ENCODE measurements at regions not wholly inside any gene's neighbourhood (a gene's known extent, or its start where the extent isn't known, plus 50 kb on each side); places are given as distances from the start of the nearest gene placed in this dataset.

DNA sequence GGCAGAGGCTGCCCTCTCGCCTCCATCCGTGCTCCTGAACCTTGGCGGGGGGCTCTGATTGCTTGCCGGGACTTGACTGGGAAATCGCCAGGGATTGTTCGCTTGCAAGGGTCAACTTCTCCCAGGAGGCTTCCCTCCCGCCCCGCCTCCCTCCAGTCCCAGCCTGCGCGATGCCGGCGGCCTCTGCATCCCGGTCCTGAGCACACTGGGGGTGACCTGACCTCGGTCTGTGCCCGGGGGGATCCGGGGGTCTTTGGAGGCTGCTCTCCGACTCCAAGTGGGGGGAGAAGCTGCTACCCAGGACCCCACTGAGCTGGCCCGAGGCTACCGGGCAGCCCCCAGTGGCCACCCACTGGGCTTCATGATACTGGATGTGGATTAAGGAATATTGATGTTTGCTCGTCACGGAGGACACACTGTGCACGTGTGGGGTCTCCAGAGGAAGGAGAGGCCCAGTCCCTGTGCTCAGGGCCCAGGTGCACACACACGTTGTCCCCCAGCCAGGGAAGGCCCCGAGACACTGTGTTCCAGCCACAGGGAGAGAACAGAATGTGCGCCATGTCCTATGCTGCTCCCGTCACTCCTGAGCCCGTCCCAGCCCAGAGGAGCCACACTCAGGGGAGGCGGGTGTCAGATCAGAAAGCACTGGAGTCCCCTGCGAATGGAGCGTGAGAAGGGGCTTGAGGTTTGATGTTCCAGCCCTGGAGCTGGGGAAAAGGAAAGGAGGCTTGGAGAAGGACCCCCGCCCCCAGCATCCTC is 55.9 kb upstream of the NKX1-1 start:
- no peak for DNase-seq

DNA sequence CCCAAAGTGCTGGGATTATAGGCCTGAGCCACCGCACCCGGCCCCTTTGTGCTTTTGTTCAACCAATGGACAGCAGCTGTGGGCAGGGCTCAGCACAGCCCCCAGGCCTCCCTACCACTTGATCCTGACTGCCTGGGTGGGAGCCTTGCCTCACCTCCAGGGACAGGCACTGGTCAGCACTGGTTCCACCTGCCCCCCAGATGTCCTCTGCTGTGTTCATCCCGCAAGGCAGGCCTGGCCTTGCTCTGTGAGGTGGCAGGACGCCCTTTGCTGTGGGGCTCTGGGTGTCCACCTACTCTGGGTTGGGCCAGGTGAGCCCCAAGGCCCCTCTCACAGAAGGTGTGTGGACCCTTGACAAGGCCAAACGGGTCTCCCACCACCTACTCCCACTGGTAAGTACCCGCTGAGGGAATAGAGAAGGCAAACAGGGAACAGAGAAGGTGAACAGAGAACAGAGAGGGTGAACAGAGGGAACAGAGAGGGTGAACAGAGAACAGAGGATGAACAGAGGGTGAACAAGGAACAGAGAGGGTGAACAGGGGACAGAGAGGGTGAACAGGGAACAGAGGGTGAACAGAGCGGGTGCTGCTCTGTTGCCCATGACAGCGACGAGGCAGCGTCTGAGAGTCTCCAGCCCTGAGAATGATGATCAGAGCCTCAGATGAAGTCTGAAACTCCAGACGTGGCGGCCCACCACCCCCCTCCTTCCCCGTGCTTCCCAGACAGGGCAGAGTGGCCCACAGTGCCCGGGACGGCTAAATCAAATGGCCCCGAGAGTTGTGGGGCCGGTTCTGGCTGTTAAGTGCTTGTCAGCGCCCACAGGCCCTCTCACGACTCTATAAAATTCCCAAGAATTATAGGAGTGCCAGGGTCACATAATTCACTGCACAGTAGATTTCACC is 55.0 kb upstream of the NKX1-1 start:
- no peak for DNase-seq

DNA sequence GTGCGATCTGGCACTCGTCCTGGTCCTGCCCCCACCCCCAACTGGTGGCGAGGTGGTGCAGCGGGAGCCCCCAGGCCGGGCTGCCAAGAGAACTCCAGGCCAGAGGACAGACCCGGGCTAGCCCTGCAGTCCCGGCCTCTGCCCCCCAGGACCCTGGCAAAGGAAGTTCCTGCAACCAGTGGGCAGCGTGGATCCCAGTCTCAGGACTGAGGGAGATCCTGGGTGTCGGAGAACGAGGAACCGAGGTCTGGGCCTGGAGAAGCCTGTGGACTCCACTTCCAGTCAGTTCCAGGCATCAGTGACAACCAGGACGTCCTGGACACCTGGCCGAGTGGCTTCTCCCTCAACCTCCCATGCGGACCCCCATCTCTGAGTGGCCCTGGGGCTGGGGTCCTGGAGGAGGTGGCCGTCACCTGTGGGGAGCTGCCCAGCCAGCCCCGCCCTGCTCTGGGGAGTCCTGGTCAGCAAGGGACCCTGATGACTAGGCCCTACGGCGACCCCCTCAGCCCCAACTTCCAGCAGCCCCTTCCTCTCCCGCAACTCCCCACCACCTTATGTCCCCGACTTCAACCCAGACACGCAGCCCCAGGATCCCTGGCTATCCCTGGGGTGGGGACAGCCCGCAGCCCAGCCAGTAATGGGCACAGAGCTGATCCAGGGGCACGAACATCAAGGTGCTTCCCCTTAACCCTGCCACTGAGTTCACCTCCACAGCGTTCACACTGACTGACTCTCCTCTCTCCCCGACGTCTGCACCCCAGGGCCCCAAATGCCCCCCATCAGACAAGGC is 53.7 kb upstream of the NKX1-1 start:
- no peak for DNase-seq

DNA sequence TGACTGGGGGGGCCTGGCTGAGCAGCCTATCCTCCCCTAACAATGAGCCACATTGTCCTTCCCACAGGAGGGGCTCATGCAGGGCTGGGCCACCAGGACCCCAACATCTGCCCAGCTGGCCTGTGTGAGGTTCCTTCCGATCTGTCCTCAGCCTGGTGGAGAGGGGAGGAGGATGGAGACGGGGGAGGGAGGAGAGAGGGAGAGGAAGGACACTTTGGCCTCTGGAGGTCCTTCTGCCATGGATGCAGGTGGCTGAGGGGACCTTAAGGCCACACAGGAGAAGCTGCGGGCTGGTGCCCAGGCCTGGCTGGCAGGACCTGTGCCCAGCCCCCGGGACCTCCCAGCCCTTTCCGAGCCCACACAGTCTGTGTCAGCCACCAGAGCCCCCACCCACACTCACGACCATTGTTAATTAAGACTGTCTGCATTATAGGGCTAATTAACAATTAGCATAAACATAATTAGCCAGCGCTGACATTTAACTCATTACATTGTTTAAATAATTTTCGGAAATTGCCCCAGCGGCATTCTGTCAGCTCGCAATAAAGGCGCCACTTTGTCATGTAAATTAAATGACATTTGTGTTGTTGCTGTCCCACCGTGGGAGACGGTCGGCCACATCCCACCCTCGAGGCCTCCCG is 53.0 kb upstream of the NKX1-1 start:
- no peak for DNase-seq

DNA sequence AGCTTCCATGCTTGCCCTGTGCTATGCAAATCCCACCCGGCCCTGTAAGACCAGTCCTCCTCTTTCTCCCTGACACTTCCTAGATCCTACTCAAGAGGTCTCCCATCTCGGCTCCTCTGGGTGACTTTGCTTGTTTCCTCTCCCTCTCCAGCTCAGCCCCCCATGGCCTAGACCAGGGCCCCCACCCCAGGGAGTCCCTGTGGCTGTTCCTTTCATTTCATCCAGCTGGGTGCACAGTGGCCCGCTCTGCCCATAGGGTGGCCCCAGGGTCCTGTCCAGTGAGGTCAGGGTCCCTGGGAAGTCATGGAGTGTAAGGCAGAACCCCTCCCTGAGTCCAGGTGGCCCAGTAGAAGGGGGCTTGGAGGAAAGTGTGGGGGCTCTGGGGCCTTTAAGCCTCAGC is 52.3 kb upstream of the NKX1-1 start:
- no peak for DNase-seq
